Body of pancreas (tissue), 4 donors: ENCODE measurements at regions not wholly inside any gene's neighbourhood (a gene's known extent, or its start where the extent isn't known, plus 50 kb on each side); places are given as distances from the start of the nearest gene placed in this dataset.

Experiments
- CTCF ChIP-seq, 7 experiments: fragments of 450-650 bp in 4 of 7; fragments of 200-600 bp in 3 of 7; sonication (generic) in 3 of 7; IDR thresholded peaks; one replicate each; pipeline ENCODE4 v1.5.1; 2016 to 2019; ENCODE audit warnings: antibody characterized with exemption in 7 of 7
- POLR2A ChIP-seq, 3 donors: fragments of 450-650 bp; IDR thresholded peaks; one replicate each; pipeline ENCODE4 v1.6.1; 2016; ENCODE audit warnings: antibody characterized with exemption in 3 of 3, mild to moderate bottlenecking in 2 of 3

- no peak for TF ChIP-seq CTCF (IDR thresholded peaks at IDR 0.05)
- no peak for TF ChIP-seq POLR2A (IDR thresholded peaks at IDR 0.05)
Measured at GRCh38 chr4:135192751-135193535, 991.4 kb upstream of the PABPC4L start.
